ENCODE measurements at regions not wholly inside any gene's neighbourhood (a gene's known extent, or its start where the extent isn't known, plus 50 kb on each side); places are given as distances from the start of the nearest gene placed in this dataset.
"Not testable (repeated sequence)": the region's sequence is repeated elsewhere in the genome, so short reads cannot be mapped to it uniquely, and the experiment has no call there.

DNA sequence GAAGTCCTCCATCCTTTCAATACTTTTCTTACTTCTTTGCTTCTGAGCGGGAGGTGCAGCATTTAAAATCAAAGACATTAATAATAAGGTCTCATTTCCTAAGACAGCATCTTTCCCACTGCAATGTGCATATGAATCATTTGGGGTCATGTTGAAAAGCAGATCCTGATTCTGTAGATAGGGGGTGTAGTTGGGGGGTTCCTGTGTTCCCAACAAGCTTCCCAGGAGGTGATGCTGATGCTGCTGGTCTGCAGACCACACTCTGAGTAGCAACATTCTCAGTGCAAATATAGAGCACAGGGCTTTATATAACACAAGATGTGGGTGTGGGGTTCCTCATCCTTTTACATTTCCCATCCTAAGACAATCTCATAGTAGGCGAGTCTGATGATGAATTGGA lies 126.5 kb upstream of the PALM2AKAP2 start:
- Histone ChIP-seq H3K4me1 (ENCODE audit: low read length) (no peaks in the 10 kb centered on the region), H3K79me2 (ENCODE audit: low read length) (no peaks in the 10 kb centered on the region), H3K4me2 (ENCODE audit: low read depth, low read length, poor library complexity, severe bottlenecking) (no peak overlapping the region), H3K9me2 (replicated peaks; ENCODE audit: insufficient read depth, low read length) (no peaks in the 10 kb centered on the region), H3K36me3 (ENCODE audit: insufficient read depth, low read length) (no peaks in the 10 kb centered on the region), H3K27me3 (ENCODE audit: low read length) (no peaks in the 10 kb centered on the region), H3K4me3 (ENCODE audit: low read length) (no peak overlapping the region), H3K9me3 (ENCODE audit: low read length) (no peaks in the 10 kb centered on the region), H3K27ac (ENCODE audit: low read length) (no peak overlapping the region), H2AFZ (ENCODE audit: low read length) (no peak overlapping the region), H3K9ac (ENCODE audit: low read length) (no peak overlapping the region), H4K20me1 (ENCODE audit: insufficient read depth, low read depth, low read length) (no peaks in the 10 kb centered on the region)
- no peak for DNase-seq

DNA sequence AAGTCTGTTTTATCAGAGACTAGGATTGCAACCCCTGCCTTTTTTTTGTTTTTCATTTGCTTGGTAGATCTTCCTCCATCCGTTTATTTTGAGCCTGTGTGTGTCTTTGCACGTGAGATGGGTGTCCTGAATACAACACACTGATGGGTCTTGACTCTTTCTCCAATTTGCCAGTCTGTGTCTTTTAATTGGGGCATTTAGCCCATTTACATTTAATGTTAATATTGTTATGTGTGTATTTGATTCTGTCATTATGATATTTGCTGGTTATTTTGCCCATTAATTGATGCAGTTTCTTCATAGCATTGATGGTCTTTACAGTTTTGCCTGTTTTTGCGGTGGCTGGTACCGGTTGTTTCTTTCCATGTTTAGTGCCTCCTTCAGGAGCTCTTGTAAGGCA lies 116.0 kb upstream of the PALM2AKAP2 start:
- not testable (repeated sequence) for H3K27ac ChIP-seq (ENCODE audit: low read length); H3K4me2 ChIP-seq (ENCODE audit: low read depth, low read length, poor library complexity, severe bottlenecking); H3K27me3 ChIP-seq (ENCODE audit: low read length); H3K4me1 ChIP-seq (ENCODE audit: low read length); H3K9me2 ChIP-seq (replicated peaks; ENCODE audit: insufficient read depth, low read length); H4K20me1 ChIP-seq (ENCODE audit: insufficient read depth, low read depth, low read length); H3K4me3 ChIP-seq (ENCODE audit: low read length); DNase-seq; H3K36me3 ChIP-seq (ENCODE audit: insufficient read depth, low read length); H3K79me2 ChIP-seq (ENCODE audit: low read length); H2AFZ ChIP-seq (ENCODE audit: low read length); H3K9ac ChIP-seq (ENCODE audit: low read length); H3K9me3 ChIP-seq (ENCODE audit: low read length)

DNA sequence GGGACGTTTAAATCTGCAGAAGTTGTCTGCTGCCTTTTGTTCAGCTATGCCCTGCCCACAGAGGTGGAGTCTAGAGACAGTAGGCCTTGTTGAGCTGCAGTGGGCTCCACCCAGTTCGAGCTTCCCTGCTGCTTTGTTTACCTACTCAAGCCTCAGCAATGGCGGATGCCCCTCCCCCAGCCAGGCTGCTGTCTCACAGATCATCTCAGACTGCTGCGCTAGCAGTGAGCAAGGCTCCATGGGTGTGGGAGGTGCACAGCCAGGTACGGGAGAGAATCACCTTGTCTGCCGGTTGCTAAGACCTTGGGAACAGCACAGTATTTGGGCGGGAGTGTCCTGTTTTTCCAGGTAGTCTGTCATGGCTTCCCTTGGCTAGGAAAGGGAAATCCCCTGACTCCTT lies 114.3 kb upstream of the PALM2AKAP2 start:
- H2AFZ ChIP-seq (ENCODE audit: low read length); H3K4me3 ChIP-seq (ENCODE audit: low read length); H3K27ac ChIP-seq (ENCODE audit: low read length); H3K9me3 ChIP-seq (ENCODE audit: low read length); H3K4me2 ChIP-seq (ENCODE audit: low read depth, low read length, poor library complexity, severe bottlenecking); H3K27me3 ChIP-seq (ENCODE audit: low read length); H4K20me1 ChIP-seq (ENCODE audit: insufficient read depth, low read depth, low read length); DNase-seq; H3K36me3 ChIP-seq (ENCODE audit: insufficient read depth, low read length); H3K9ac ChIP-seq (ENCODE audit: low read length); H3K4me1 ChIP-seq (ENCODE audit: low read length); H3K9me2 ChIP-seq (replicated peaks; ENCODE audit: insufficient read depth, low read length); H3K79me2 ChIP-seq (ENCODE audit: low read length): not testable (repeated sequence)

DNA sequence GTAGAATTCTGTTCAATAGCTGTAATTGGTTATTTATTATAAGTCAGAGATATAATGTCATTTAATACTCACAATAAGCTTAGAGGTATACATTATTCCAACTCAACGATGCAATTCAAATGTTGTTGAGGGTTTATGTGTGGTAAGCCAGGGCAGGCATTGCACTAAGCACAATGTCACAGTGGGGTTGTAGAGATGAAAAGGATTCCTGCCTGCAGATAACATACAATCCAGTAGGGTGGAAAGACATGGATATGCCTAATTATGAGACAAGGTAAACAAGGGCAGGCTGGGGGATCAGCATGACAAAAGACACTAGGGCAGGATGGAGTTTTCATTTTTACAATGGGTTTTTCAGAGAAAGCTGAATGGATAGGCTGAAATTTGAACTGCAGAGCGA lies 98.7 kb upstream of the PALM2AKAP2 start:
- no peaks in the 10 kb centered on the region for H3K9me3 ChIP-seq (ENCODE audit: low read length)
- H3K79me2 ChIP-seq (ENCODE audit: low read length): no peaks in the 10 kb centered on the region
- no peak overlapping the region for H3K27ac ChIP-seq (ENCODE audit: low read length)
- H3K9me2 ChIP-seq (replicated peaks; ENCODE audit: insufficient read depth, low read length): no peaks in the 10 kb centered on the region
- no peak overlapping the region for H3K4me2 ChIP-seq (ENCODE audit: low read depth, low read length, poor library complexity, severe bottlenecking)
- DNase-seq: no peak
- H3K27me3 ChIP-seq (ENCODE audit: low read length): no peaks in the 10 kb centered on the region
- no peaks in the 10 kb centered on the region for H3K36me3 ChIP-seq (ENCODE audit: insufficient read depth, low read length)
- H3K4me3 ChIP-seq (ENCODE audit: low read length): no peak overlapping the region
- no peak overlapping the region for H3K9ac ChIP-seq (ENCODE audit: low read length)
- H2AFZ ChIP-seq (ENCODE audit: low read length): no peak overlapping the region
- H3K4me1 ChIP-seq (ENCODE audit: low read length): no peaks in the 10 kb centered on the region
- no peaks in the 10 kb centered on the region for H4K20me1 ChIP-seq (ENCODE audit: insufficient read depth, low read depth, low read length)

DNA sequence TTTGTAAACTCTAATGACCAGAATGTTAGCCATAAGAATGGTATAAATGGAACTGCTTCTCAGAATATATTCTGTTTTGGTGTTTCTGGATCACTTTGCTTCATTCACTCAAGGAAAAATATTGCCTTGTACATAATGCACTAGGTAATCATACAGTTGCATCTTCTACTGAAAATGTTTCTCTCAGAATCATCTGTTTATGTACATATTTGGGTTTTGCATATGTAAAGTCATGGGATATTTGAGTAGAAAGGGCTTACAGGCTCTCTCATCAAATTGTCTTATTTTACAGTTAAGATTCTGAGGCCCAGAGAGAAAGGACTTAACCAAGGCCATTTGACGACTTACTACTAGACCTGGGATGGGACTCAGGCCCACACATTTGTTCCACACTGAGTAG lies 97.8 kb upstream of the PALM2AKAP2 start:
- no peak for DNase-seq
- H3K79me2 ChIP-seq (ENCODE audit: low read length): no peaks in the 10 kb centered on the region
- H4K20me1 ChIP-seq (ENCODE audit: insufficient read depth, low read depth, low read length): no peaks in the 10 kb centered on the region
- no peaks in the 10 kb centered on the region for H3K4me1 ChIP-seq (ENCODE audit: low read length)
- no peaks in the 10 kb centered on the region for H3K27me3 ChIP-seq (ENCODE audit: low read length)
- no peaks in the 10 kb centered on the region for H3K9me2 ChIP-seq (replicated peaks; ENCODE audit: insufficient read depth, low read length)
- H3K36me3 ChIP-seq (ENCODE audit: insufficient read depth, low read length): no peaks in the 10 kb centered on the region
- no peak overlapping the region for H3K27ac ChIP-seq (ENCODE audit: low read length)
- H2AFZ ChIP-seq (ENCODE audit: low read length): no peak overlapping the region
- no peaks in the 10 kb centered on the region for H3K9me3 ChIP-seq (ENCODE audit: low read length)
- H3K4me3 ChIP-seq (ENCODE audit: low read length): no peak overlapping the region
- H3K9ac ChIP-seq (ENCODE audit: low read length): no peak overlapping the region
- no peak overlapping the region for H3K4me2 ChIP-seq (ENCODE audit: low read depth, low read length, poor library complexity, severe bottlenecking)

DNA sequence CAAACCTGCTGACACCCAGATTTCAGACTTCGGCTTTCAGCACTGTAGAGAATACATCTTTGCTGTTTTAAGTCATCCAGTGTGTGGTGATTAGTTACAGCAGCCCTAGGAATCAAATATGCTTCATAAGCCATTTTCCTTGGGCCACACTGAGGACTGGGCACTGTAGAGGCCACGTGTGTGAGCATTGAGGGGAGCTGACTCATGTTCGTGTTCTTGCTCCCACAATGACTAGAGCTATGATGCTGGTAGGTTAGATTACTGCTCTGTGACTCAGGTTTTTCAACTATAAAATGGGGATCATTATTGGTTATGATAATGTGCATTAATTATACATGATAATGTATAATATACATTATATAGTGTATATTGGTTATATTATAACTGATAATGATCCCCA lies 96.5 kb upstream of the PALM2AKAP2 start:
- Histone ChIP-seq H3K36me3 (ENCODE audit: insufficient read depth, low read length) (no peaks in the 10 kb centered on the region), H3K9me3 (ENCODE audit: low read length) (no peaks in the 10 kb centered on the region), H4K20me1 (ENCODE audit: insufficient read depth, low read depth, low read length) (no peaks in the 10 kb centered on the region), H3K9me2 (replicated peaks; ENCODE audit: insufficient read depth, low read length) (no peaks in the 10 kb centered on the region), H3K4me1 (ENCODE audit: low read length) (no peaks in the 10 kb centered on the region), H3K4me3 (ENCODE audit: low read length) (no peak overlapping the region), H3K9ac (ENCODE audit: low read length) (no peak overlapping the region), H3K79me2 (ENCODE audit: low read length) (no peaks in the 10 kb centered on the region), H3K27ac (ENCODE audit: low read length) (no peak overlapping the region), H3K4me2 (ENCODE audit: low read depth, low read length, poor library complexity, severe bottlenecking) (no peak overlapping the region), H3K27me3 (ENCODE audit: low read length) (no peaks in the 10 kb centered on the region), H2AFZ (ENCODE audit: low read length) (no peak overlapping the region)
- no peak for DNase-seq

DNA sequence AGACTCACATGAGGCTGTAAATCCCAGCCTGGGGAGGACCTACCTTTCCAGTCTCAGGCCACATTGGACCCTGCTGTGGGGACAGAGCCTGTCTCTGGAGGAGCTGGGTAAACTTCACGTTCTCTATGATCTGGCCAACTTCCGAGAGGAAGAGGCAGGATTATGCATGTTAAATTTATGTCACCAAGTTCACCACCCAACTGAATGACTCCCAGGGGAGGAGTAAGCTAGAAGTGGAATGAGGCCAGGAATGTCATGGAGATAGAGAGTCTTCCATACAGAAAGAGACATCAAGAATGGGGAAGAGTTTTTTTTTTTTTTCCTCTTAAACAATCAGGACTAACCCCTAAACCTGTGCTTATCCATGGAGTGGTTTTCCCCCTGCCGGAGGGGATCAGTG lies 90.3 kb upstream of the PALM2AKAP2 start:
- Histone ChIP-seq H3K36me3 (ENCODE audit: insufficient read depth, low read length) (no peaks in the 10 kb centered on the region), H4K20me1 (ENCODE audit: insufficient read depth, low read depth, low read length) (no peaks in the 10 kb centered on the region), H2AFZ (ENCODE audit: low read length) (no peak overlapping the region), H3K4me1 (ENCODE audit: low read length) (no peaks in the 10 kb centered on the region), H3K4me3 (ENCODE audit: low read length) (no peak overlapping the region), H3K9me3 (ENCODE audit: low read length) (no peaks in the 10 kb centered on the region), H3K9ac (ENCODE audit: low read length) (no peak overlapping the region), H3K9me2 (replicated peaks; ENCODE audit: insufficient read depth, low read length) (no peaks in the 10 kb centered on the region), H3K79me2 (ENCODE audit: low read length) (no peaks in the 10 kb centered on the region), H3K27ac (ENCODE audit: low read length) (no peak overlapping the region), H3K4me2 (ENCODE audit: low read depth, low read length, poor library complexity, severe bottlenecking) (no peak overlapping the region), H3K27me3 (ENCODE audit: low read length) (no peaks in the 10 kb centered on the region)
- DNase-seq: no peak

DNA sequence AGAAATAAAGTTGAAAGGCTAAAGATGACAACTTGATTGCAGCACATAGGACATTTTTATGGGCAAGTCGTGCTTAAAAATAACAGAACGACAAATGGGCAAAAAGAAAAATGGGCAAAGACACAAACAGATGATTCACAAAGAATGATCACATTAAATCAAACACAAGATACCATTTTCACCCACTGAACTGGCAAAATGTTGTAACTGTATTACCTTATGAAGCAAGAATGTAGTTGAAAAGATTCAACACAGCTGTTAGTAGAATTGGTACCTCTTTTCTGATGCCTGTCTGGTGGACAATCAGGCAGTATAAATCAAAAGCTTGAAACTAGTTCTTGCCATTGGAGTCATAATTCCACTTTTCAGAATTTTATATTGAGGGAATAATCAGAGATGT lies 81.0 kb upstream of the PALM2AKAP2 start:
- H3K27me3 ChIP-seq (ENCODE audit: low read length): no peaks in the 10 kb centered on the region
- H3K9me3 ChIP-seq (ENCODE audit: low read length): no peaks in the 10 kb centered on the region
- no peaks in the 10 kb centered on the region for H3K79me2 ChIP-seq (ENCODE audit: low read length)
- no peak overlapping the region for H3K4me2 ChIP-seq (ENCODE audit: low read depth, low read length, poor library complexity, severe bottlenecking)
- no peak overlapping the region for H3K27ac ChIP-seq (ENCODE audit: low read length)
- DNase-seq: no peak
- no peak overlapping the region for H2AFZ ChIP-seq (ENCODE audit: low read length)
- H3K9ac ChIP-seq (ENCODE audit: low read length): no peak overlapping the region
- no peak overlapping the region for H3K4me3 ChIP-seq (ENCODE audit: low read length)
- H3K4me1 ChIP-seq (ENCODE audit: low read length): no peaks in the 10 kb centered on the region
- H4K20me1 ChIP-seq (ENCODE audit: insufficient read depth, low read depth, low read length): no peaks in the 10 kb centered on the region
- no peaks in the 10 kb centered on the region for H3K9me2 ChIP-seq (replicated peaks; ENCODE audit: insufficient read depth, low read length)
- no peaks in the 10 kb centered on the region for H3K36me3 ChIP-seq (ENCODE audit: insufficient read depth, low read length)

DNA sequence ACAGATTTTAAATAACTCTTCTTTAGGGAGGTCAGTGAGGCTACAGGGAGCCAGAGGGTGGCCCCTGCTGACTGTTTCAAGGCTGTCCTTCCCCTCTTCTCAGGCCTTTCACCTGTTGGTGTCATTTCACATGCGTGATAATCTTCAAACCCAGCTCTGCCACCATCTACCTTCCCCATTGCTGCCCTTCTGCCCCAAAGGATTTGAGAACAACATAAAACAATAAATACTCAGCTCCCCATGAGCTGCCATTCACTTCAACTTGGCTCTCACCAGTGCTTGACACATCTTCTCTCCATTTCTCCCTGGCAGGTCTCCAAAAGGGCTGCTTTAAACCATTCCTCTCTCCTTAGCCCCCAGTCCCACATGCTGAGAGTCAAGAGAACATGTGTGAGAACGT lies 75.5 kb upstream of the PALM2AKAP2 start:
- no peaks in the 10 kb centered on the region for H3K27me3 ChIP-seq (ENCODE audit: low read length)
- no peak overlapping the region for H3K4me3 ChIP-seq (ENCODE audit: low read length)
- no peak overlapping the region for H3K4me2 ChIP-seq (ENCODE audit: low read depth, low read length, poor library complexity, severe bottlenecking)
- H3K9ac ChIP-seq (ENCODE audit: low read length): no peak overlapping the region
- H3K27ac ChIP-seq (ENCODE audit: low read length): no peak overlapping the region
- no peaks in the 10 kb centered on the region for H3K9me3 ChIP-seq (ENCODE audit: low read length)
- no peaks in the 10 kb centered on the region for H3K4me1 ChIP-seq (ENCODE audit: low read length)
- no peaks in the 10 kb centered on the region for H3K79me2 ChIP-seq (ENCODE audit: low read length)
- DNase-seq: no peak
- no peaks in the 10 kb centered on the region for H4K20me1 ChIP-seq (ENCODE audit: insufficient read depth, low read depth, low read length)
- no peaks in the 10 kb centered on the region for H3K9me2 ChIP-seq (replicated peaks; ENCODE audit: insufficient read depth, low read length)
- no peak overlapping the region for H2AFZ ChIP-seq (ENCODE audit: low read length)
- no peaks in the 10 kb centered on the region for H3K36me3 ChIP-seq (ENCODE audit: insufficient read depth, low read length)
